22Rv1 (cell line): ENCODE measurements at regions not wholly inside any gene's neighbourhood (a gene's known extent, or its start where the extent isn't known, plus 50 kb on each side); places are given as distances from the start of the nearest gene placed in this dataset.

Experiments
- H3K27ac ChIP-seq: fragments of 450-650 bp; 2 replicates; pipeline ENCODE4 v1.5.1; 2017
- ZFX ChIP-seq: fragments of 450-650 bp; IDR thresholded peaks from 2 replicates; pipeline ENCODE4 v1.6.1; 2017; ENCODE audit warnings: antibody characterized with exemption, borderline replicate concordance
- TF ChIP-seq, protein P1 (sequence below): fragments of 450-650 bp; IDR thresholded peaks from 2 replicates; pipeline ENCODE4 v1.5.1; 2017; ENCODE audit warnings: mild to moderate bottlenecking

DNA sequence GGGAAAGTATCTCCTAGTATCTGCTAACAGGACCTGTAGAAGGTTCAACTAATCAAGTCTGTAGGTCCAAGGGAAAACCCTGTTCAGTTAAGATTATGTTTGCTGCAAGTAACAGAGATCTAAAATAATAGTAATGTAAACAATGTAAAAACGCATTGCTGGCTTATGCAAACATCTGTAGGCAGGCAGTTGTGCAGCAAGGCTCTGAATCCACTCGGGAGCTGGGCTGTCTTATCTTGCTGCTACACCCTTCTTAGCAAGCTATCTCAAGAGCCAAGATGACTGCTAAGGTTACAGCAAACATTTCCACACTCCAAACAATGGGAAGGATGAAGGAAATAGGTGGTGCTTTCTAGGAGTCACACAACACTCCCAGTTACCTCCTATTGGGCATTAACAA lies 397.3 kb upstream of the NRSN1 start:
- H3K27ac ChIP-seq = peak overlapping the region; percentile 77
- no peak for TF ChIP-seq ZFX
- TF ChIP-seq, protein P1, sequence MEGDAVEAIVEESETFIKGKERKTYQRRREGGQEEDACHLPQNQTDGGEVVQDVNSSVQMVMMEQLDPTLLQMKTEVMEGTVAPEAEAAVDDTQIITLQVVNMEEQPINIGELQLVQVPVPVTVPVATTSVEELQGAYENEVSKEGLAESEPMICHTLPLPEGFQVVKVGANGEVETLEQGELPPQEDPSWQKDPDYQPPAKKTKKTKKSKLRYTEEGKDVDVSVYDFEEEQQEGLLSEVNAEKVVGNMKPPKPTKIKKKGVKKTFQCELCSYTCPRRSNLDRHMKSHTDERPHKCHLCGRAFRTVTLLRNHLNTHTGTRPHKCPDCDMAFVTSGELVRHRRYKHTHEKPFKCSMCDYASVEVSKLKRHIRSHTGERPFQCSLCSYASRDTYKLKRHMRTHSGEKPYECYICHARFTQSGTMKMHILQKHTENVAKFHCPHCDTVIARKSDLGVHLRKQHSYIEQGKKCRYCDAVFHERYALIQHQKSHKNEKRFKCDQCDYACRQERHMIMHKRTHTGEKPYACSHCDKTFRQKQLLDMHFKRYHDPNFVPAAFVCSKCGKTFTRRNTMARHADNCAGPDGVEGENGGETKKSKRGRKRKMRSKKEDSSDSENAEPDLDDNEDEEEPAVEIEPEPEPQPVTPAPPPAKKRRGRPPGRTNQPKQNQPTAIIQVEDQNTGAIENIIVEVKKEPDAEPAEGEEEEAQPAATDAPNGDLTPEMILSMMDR = no peak

DNA sequence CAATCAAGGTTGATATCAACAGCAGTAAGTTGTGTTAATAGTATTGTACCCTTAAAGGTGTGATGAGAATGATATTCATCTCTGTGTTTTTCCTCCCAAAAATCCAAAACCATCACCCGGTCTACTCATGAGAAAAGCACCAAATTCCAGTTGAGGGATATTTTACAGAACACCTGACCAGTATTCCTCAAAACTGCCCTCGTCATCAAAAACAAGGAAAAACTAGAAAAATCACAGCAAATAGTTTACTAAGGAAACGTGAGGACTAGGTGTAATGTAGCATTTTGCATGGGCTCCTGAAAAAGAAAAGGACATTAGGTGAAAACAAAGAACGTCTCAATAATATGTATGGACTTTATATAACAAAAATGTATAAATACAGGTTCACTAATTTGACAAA lies 394.4 kb upstream of the NRSN1 start:
- TF ChIP-seq, protein P1 = no peak
- TF ChIP-seq ZFX = no peak
- no peak overlapping the region for H3K27ac ChIP-seq

DNA sequence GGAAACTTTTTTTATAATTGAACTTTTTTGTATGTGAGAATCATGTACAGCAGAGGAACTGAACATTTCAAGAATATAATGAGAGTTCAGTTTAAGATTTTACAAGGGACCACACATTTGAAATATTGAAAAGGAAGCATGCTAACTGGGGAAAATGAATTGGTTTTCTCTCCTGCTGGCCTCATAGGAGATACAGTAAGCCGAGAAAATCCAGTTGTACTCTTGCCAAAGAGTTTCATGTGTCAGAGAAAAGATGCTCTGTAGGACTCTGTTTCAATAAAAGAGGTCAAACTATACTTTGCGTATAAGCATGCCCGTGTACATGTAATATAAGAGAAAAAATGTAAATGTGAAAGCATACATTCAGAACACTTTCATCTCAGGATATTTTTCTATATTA lies 393.5 kb upstream of the NRSN1 start:
- TF ChIP-seq ZFX = no peak
- TF ChIP-seq, protein P1 = no peak
- H3K27ac ChIP-seq = no peak overlapping the region

DNA sequence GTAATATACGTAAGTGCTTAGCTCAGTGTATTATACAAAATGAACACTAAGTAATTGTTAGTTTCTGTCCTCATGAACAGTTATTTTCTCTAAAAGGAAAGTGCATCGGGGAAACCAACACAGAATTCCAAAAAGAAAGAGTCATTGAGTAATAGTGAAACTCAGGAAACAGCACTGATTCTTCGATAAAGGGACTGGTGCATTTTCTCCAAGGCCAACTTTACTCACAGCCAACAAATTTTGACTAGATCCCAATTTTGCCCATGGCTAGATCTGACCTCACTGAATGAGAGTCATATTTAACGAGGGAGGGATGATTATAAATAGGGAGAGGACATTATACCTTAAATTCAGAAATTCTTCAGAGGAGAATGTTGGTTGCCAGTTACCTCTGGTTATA lies 390.9 kb upstream of the NRSN1 start:
- TF ChIP-seq ZFX = no peak
- TF ChIP-seq, protein P1 = no peak
- no peak overlapping the region for H3K27ac ChIP-seq

DNA sequence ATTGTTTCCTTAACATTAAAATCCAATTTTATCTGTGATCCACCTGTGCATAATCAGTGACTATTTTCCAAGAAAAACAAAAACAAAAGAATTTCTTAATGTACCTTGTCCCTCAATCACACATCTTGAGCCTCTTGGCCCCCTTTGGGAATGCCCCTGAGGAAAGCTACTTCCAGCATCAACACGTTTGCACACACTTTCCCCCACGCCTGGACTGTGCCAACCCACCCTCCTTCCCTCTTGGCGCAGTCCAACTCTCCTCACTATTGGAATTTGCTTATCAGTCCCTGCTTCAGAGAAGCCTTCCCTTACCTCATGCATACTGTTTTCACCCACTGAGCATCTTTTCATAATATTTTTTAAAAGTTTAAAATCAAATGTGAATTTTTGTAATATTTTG lies 389.4 kb upstream of the NRSN1 start:
- H3K27ac ChIP-seq = no peak overlapping the region
- TF ChIP-seq, protein P1 = no peak
- no peak for TF ChIP-seq ZFX

DNA sequence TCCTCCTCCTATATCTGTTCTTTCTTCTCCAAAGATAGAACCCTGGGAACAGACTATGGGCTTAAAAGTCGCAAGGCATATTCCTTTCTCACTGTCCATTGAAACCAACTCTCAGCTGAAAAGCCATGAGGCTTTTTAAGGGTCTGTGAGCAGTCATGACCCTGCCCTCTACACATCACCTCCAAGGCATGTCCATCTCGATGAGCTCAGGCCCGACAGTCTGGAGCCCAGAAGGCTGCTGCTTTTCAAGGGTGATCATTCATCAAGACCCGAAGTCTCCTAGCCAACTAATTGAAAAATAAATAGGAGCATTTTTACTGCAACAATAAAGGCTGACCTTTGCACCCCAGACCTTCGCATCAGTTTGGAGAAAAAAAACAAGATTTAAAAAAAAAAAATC lies 378.8 kb upstream of the NRSN1 start:
- no peak overlapping the region for H3K27ac ChIP-seq
- TF ChIP-seq ZFX = no peak

DNA sequence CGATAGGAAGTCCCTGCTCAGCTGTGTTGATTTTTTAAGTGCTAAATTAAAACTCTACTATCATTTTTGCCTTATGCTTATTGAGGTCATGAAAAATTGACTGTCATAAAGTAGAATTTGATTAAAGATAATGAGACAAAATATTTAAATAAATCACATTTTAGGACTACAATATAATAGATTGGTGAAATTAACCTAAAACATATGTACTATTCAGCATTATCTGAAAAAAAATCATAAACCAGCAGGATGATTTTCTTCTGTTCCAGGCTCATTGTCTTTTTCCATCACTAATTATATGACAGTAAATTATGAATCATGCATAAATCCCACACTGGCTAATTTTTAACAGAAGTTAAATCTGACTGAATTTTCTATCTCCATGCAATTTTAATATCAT lies 373.6 kb upstream of the NRSN1 start:
- H3K27ac ChIP-seq = no peak overlapping the region
- TF ChIP-seq, protein P1 = no peak
- TF ChIP-seq ZFX = no peak

DNA sequence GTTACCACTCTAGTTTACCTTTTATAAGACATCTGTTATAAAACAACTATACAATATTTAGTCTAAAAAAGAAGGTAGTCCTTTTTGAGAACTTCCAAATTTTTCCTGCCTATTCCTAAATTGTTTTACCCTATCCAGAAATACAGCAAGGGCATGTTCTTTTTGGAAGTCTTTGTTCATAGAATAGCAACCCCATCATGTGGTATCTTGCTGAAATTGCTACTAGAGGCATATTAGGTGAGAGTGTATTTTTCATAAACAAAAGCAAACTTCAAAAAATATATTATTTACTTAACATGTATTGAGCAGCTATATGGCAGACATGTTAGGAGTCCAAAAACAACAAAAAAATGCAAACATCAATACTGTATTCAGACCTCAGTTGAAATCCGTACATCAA lies 371.8 kb upstream of the NRSN1 start:
- H3K27ac ChIP-seq = no peak overlapping the region
- no peak for TF ChIP-seq ZFX
- TF ChIP-seq, protein P1 = peak; percentile 34
